ENCODE measurements at regions not wholly inside any gene's neighbourhood (a gene's known extent, or its start where the extent isn't known, plus 50 kb on each side); places are given as distances from the start of the nearest gene placed in this dataset.
A peak's percentile ranks its signal among the peaks of the same experiment; 100 is the strongest.
"Not testable (repeated sequence)": the region's sequence is repeated elsewhere in the genome, so short reads cannot be mapped to it uniquely, and the experiment has no call there.

DNA sequence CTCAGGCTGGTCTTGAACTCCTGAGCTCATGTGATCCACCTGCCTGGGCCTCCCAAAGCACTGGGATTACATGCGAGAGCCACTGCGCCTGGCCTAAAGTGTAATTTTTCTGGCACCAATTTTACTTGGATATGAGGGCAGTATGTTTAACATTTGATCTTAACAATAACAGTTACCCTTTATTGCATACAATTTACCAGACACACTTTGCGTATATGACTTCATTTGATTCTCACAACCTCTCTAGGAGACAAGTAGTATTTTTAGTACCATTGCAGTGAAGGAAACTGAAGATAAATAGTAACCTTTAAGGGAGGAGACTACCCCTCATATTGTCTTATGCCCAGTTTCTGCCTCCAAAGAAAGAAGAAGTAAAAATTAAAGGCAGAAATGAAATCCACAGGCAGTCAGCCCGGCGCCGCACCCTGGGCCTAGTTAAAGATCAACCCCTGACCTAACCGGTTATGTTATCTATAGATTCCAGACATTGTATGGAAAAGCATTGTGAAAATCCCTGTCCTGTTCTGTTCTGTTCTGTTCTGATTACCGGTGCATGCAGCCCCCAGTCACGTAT lies 54.0 kb downstream of the CYP26A1 start:
- DNase-seq (ENCODE audit: low spot score): not testable (repeated sequence)

DNA sequence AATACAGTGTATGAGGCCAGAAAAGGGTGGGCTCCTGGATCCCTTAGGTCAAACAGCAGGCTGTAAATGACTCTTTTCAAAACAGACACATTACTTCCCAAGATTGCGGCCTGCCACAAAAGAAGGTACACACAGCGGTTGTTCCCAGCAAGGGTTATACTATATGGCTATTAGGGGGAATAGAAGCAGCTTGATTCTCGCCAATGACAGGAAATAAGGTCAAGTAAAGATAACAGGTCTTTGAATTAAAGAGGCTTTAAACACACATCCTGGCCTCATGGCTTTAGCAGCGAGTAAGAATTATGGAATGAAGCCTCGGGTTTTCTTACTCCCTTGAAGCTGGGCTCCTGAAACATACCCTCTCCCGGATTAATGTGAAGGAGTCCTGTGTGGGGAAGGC lies 58.3 kb downstream of the CYP26A1 start:
- no peak for DNase-seq (ENCODE audit: low spot score)

- DNase-seq (ENCODE audit: low spot score): peak; percentile 66
Observed at GRCh38 chr10:93138113-93138870, 64.6 kb downstream of the CYP26A1 start.

GRCh38 chr10:93139059-93139655 lies 65.5 kb downstream of the CYP26A1 start:
- no peak for DNase-seq (ENCODE audit: low spot score)

- no peak for DNase-seq (ENCODE audit: low spot score)
Observed at GRCh38 chr10:93142534-93142933, 68.8 kb downstream of the CYP26A1 start.

GRCh38 chr10:93143281-93143680 lies 69.6 kb downstream of the CYP26A1 start:
- DNase-seq (ENCODE audit: low spot score): no peak

DNA sequence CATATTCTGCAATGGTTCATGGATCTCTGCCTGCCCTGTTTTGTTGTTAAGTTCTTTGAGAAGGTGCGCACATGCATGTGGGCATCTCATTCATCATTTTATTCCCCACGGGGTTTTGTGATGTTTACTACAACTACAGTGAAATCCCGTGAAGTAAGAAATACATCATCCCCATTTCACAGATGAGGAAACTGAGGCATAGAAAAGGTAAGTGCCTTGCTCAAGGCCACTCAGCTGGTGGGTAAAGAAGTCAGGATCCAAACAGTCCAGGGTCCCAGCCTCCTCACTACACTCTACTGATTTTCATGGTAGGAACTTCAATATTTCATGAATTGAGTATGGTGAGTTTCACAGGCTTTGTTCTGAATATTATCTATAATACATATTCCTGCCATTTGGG lies 72.6 kb downstream of the CYP26A1 start:
- DNase-seq (ENCODE audit: low spot score): no peak

GRCh38 chr10:93147281-93147680 lies 73.6 kb downstream of the CYP26A1 start:
- DNase-seq (ENCODE audit: low spot score): no peak

DNA sequence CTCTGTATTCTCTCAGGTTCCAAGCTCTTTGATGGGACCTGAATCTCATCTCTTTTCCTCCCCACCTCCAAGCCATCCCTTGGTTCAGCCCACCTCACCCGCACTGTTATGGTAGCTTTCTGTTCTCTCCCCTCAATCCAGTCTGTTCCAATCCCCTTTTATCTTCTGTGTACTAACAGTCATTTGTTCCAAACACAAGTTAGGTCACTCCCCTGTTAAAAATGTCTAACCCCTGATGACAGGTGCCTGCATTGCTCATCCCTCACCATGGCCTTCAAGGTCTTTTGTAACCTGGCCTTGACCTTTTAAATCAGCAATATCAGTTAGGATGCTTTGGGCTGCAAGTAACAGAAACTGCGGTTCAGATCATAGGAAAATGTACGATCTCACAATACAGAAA lies 74.8 kb downstream of the CYP26A1 start:
- no peak for DNase-seq (ENCODE audit: low spot score)

GRCh38 chr10:93149761-93150160 lies 76.1 kb downstream of the CYP26A1 start:
- no peak for DNase-seq (ENCODE audit: low spot score)

GRCh38 chr10:93150289-93150688 lies 76.6 kb downstream of the CYP26A1 start:
- DNase-seq (ENCODE audit: low spot score): peak; percentile 14

DNA sequence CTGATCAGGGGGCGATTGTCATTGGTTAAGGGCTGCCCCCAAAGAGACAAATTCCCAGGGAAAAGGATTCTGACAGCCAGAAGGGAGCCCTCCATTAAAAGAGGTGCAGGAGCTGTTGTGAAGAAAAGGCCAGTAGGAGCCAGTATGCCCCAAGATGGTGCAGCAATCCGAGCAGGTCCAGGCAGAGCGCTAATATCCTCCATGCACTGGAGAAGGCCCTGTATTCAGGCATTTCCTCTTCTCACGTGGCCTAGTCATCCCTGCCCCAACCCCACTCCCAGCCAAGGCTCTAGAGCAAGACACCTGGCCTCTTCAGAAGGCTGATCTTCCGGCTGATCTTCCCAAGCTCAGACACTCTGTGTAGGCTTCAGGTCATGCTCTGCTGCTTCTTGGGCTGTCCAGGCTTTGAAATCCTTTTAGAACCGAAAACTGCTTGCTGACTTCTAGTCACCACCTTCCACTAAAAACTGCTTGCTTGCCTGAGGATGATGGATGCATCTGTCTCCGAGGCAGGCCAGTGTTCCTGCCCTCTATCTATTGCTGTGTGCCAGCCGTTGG lies 77.4 kb downstream of the CYP26A1 start:
- DNase-seq (ENCODE audit: low spot score): no peak

DNA sequence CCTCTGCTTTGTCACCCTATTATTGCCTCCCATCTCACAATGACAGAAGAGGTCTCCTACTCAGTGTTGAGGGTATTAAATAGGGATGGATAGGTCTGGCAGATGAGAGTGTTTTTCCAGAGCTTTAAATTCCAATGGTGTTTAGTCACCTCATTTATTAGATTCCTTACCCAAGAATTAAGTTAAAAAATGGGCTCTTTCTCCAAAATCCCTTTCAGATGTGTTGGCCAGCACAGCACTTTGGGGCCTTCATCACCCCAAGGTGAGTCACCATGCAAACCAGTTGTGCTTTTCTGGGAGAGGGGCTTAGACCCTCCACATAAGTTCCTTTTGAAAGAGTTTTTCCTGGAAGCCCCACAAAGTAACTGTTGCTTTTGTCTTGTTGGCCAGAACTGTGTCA lies 78.4 kb downstream of the CYP26A1 start:
- DNase-seq (ENCODE audit: low spot score): peak; percentile 85

DNA sequence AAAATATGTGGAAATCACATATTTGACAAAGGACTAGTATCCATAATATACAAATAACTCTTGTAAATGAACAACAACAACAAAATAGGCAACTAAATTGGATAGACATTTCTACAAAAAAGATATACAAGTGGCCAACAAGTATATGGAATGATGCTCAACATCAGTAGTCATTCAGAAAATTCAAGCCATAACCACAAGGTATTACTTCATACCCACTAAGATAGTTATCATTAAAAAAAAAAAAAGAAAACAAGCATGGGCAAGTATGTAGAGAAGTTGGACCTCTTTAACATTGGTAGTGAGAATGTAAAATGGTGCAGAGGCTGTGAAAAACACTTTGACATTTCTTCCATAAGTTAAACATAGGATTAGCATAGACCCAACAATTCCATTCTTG lies 80.8 kb downstream of the CYP26A1 start:
- DNase-seq (ENCODE audit: low spot score): no peak

- no peak for DNase-seq (ENCODE audit: low spot score)
Observed at GRCh38 chr10:93160140-93160539, 86.4 kb downstream of the CYP26A1 start.

DNA sequence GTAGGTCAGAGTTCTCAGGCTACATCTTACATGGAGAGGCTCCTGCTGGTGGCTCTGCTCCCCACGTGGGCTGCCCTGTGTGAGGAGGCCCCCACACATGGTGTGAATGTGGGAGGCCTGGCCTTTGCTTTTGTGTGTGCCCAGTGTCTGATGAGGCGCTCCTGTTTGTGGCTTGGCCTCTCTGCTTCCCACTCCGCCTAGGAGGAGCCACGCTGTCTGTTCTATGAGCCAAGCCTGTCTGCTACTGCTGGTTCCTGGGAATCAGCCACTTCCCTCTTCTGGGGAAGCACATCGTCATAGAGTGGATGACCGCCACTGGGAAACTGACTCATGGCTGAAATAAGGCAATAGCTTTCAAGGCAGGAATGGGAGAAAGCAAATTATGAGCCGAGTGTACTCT lies 87.1 kb downstream of the CYP26A1 start:
- peak; percentile 91 for DNase-seq (ENCODE audit: low spot score)

GRCh38 chr10:93165367-93165766 lies 91.7 kb downstream of the CYP26A1 start:
- DNase-seq (ENCODE audit: low spot score): peak; percentile 69

GRCh38 chr10:93166134-93166533 lies 92.4 kb downstream of the CYP26A1 start:
- DNase-seq (ENCODE audit: low spot score): no peak

- no peak for DNase-seq (ENCODE audit: low spot score)
Observed at GRCh38 chr10:93171837-93172236, 98.1 kb downstream of the CYP26A1 start.

DNA sequence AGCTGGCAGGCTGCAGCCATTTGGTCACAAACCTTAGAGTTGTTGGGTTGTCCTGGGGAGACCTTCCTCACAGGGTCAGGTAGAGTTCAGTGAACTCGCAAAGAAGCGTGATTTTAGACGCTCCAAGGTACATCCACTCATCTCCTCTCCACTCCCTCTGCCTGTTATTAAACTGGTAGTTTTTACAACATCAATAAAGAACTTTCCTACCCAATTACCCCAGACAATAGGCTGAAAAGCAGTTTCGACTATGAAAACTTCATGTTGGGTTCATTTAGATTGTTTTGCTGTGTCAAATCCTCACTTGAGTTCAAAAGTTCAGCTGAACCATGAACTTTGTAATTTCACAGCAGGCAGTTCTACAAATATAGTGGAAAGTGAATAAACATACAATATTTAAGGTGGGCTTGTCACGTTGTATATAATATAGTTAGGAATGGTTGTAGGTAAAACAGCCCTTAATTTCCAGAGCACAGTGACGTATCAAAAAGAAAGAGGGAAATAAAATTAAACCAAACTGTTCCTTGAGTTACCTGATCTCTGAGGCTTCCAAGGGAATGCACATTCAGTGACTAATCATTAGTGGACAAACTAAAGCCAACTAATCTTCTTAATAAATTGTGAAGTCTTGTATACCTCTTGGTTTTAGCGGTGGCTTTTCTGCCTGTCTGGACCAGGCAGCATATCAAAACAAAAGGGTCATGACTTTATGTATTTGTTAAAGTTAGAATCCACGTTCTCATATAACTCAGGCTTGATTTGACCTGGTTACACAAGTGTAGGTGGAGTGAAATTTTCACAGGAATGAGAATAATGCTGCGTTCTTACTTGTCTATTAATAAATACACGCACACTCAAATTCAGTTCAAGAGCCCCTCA lies 100.5 kb downstream of the CYP26A1 start:
- no peak for DNase-seq (ENCODE audit: low spot score)

DNA sequence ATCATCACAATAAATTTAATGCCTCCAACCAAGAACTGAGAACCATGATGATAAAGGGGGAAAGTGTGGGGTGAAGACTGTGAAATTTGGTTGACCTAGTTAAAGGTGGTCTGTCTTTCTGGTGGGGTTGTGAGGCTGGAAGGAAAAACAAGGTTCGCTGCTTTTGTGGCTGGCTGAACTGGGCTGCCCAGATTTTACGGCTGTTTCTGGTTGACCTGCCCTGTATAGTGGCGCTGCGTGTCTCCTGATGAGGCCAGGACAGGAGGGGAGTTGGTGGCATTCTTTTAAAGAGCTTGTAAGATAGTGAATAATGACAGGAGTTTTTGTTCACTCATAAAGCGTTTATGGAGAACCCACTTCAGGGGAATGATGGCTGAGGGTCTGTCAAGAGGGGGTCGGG lies 101.8 kb downstream of the CYP26A1 start:
- no peak for DNase-seq (ENCODE audit: low spot score)

DNA sequence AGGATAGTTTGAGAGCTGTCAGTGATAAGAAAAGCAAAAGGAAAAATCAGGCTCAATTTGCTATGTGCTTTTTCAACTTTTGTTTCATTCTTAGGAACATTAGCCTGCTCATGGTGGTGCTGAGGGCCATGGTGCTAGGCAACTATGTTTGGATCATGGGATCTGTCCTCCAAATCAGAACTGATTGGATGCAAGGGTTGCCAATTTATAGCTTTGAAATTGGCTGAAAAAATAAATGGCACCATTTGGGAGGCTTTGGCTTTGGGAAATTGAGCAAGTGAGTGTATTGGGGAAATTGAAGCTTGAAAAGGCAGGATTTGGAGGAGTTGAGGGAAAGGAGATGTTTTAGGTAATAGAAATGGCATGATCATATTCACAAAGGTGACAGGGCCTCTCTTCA lies 103.8 kb downstream of the CYP26A1 start:
- no peak for DNase-seq (ENCODE audit: low spot score)

All from GM03348 (cell line).